WTC11 (cell line): ENCODE measurements at regions not wholly inside any gene's neighbourhood (a gene's known extent, or its start where the extent isn't known, plus 50 kb on each side); places are given as distances from the start of the nearest gene placed in this dataset.

ENCODE experiments used
- ATAC-seq: fragments of 200-7000 bp; cut with Tn5 transposase; 2 replicates; pipeline ENCODE4 v1.10.0; 2021; ENCODE audit warnings: mild to moderate bottlenecking, moderate library complexity
- CTCF ChIA-PET: fragments of 300-600 bp; sonication (Branson Sonifier 250); formaldehyde crosslinking; loops from one replicate; lab custom pipeline; 2021; ENCODE audit warnings: antibody characterized with exemption; lab: Charles Lee
- POLR2A ChIA-PET: fragments of 350-600 bp; sonication (Branson Sonifier 250); formaldehyde crosslinking; loops from one replicate; lab custom pipeline; 2021; ENCODE audit warnings: antibody characterized with exemption; lab: Charles Lee
- DNase-seq: peaks from one replicate; pipeline ENCODE4 v3.0.0; 2021; ENCODE audit warnings: low spot score
- H3K27ac Mint-ChIP-seq: 2 replicates; pipeline ENCODE4 v1.8.0; 2021; ENCODE audit warnings: mixed read lengths
- H3K27me3 Mint-ChIP-seq: 2 replicates; pipeline ENCODE4 v1.8.0; 2021; ENCODE audit warnings: low read depth, mild to moderate bottlenecking, moderate library complexity, mixed read lengths
- H3K36me3 Mint-ChIP-seq: 2 replicates; pipeline ENCODE4 v1.8.0; 2021; ENCODE audit warnings: mixed read lengths
- H3K4me1 Mint-ChIP-seq: 2 replicates; pipeline ENCODE4 v1.8.0; 2022; ENCODE audit warnings: mixed read lengths
- H3K4me3 Mint-ChIP-seq: 2 replicates; pipeline ENCODE4 v1.8.0; 2021; ENCODE audit warnings: mild to moderate bottlenecking, moderate library complexity, mixed read lengths
- H3K9me3 Mint-ChIP-seq: 2 replicates; pipeline ENCODE4 v1.8.0; 2021; ENCODE audit warnings: mixed read lengths
- ATF3 ChIP-seq: sonication (generic); formaldehyde crosslinking; conservative IDR thresholded peaks from 2 replicates; pipeline ENCODE4 v1.8.1; 2022; ENCODE audit warnings: mild to moderate bottlenecking, missing genetic modification reagents
- ATF6 ChIP-seq: sonication (generic); formaldehyde crosslinking; IDR thresholded peaks from 2 replicates; pipeline ENCODE4 v1.8.1; 2023; ENCODE audit warnings: mild to moderate bottlenecking, missing genetic modification reagents
- CDX4 ChIP-seq: fragments of 250-450 bp; sonication (Bioruptor Pico); IDR thresholded peaks from 2 replicates; pipeline ENCODE4 v1.9.0; 2021; ENCODE audit warnings: moderate library complexity, mild to moderate bottlenecking, inconsistent platforms, borderline replicate concordance
- ETV6 ChIP-seq: sonication (generic); formaldehyde crosslinking; IDR thresholded peaks from 2 replicates; pipeline ENCODE4 v1.8.1; 2022; ENCODE audit warnings: mild to moderate bottlenecking, missing genetic modification reagents
- FOXP1 ChIP-seq: sonication (generic); formaldehyde crosslinking; IDR thresholded peaks from 2 replicates; pipeline ENCODE4 v1.8.0; 2022; ENCODE audit warnings: missing genetic modification reagents, mild to moderate bottlenecking, moderate library complexity, borderline replicate concordance
- HMGA2 ChIP-seq: fragments of 250-450 bp; sonication (Bioruptor Pico); IDR thresholded peaks from 2 replicates; pipeline ENCODE4 v1.4.0; 2021; ENCODE audit warnings: mild to moderate bottlenecking, moderate library complexity
- IRF1 ChIP-seq: sonication (generic); formaldehyde crosslinking; IDR thresholded peaks from 2 replicates; pipeline ENCODE4 v1.8.0; 2023; ENCODE audit warnings: missing genetic modification reagents
- MAX ChIP-seq: sonication (generic); formaldehyde crosslinking; IDR thresholded peaks from 2 replicates; pipeline ENCODE4 v1.8.0; 2022; ENCODE audit warnings: mild to moderate bottlenecking, missing genetic modification reagents
- SOX15 ChIP-seq: fragments of 250-450 bp; sonication (Bioruptor Pico); IDR thresholded peaks from 2 replicates; pipeline ENCODE4 v1.9.0; 2021; ENCODE audit warnings: mild to moderate bottlenecking
- SP1 ChIP-seq: sonication (generic); formaldehyde crosslinking; conservative IDR thresholded peaks from 2 replicates; pipeline ENCODE4 v1.8.1; 2022; ENCODE audit warnings: missing genetic modification reagents
- TEAD1 ChIP-seq: sonication (generic); formaldehyde crosslinking; IDR thresholded peaks from 2 replicates; pipeline ENCODE4 v1.8.0; 2022; ENCODE audit warnings: mild to moderate bottlenecking, missing genetic modification reagents
- USF1 ChIP-seq: sonication (generic); formaldehyde crosslinking; IDR thresholded peaks from 2 replicates; pipeline ENCODE4 v1.8.0; 2022; ENCODE audit warnings: mild to moderate bottlenecking, missing genetic modification reagents
- ZNF219 ChIP-seq: sonication (generic); formaldehyde crosslinking; IDR thresholded peaks from 2 replicates; pipeline ENCODE4 v1.8.0; 2023; ENCODE audit warnings: missing genetic modification reagents, mild to moderate bottlenecking, borderline replicate concordance
- ZNF232 ChIP-seq: sonication (generic); formaldehyde crosslinking; IDR thresholded peaks from 2 replicates; pipeline ENCODE4 v1.8.0; 2022; ENCODE audit warnings: mild to moderate bottlenecking, missing genetic modification reagents
- ZNF396 ChIP-seq: fragments of 250-450 bp; sonication (Bioruptor Pico); IDR thresholded peaks from 2 replicates; pipeline ENCODE4 v1.8.0; 2021; ENCODE audit warnings: mild to moderate bottlenecking, moderate library complexity, borderline replicate concordance
- ZNF512 ChIP-seq: sonication (generic); formaldehyde crosslinking; IDR thresholded peaks from 2 replicates; pipeline ENCODE4 v1.8.1; 2022; ENCODE audit warnings: missing genetic modification reagents, borderline replicate concordance
- ZNF532 ChIP-seq: fragments of 250-450 bp; sonication (Bioruptor Pico); IDR thresholded peaks from 2 replicates; pipeline ENCODE4 v1.9.0; 2021; ENCODE audit warnings: mild to moderate bottlenecking, borderline replicate concordance
- ZSCAN18 ChIP-seq: fragments of 250-450 bp; sonication (Bioruptor Pico); IDR thresholded peaks from 2 replicates; pipeline ENCODE4 v2.1.2; 2022; ENCODE audit warnings: mild to moderate bottlenecking, moderate library complexity

GRCh38 chr14:105805701-105806100 lies 279.3 kb downstream of the TMEM121 start:
- CTCF ChIA-PET = no interaction called here
- Mint-ChIP-seq H3K4me3 (no peak overlapping the region), H3K27me3 (peaks cover 7% of the 10 kb centered on the region; the same call in 1 of the 2 replicates), H3K27ac (no peak overlapping the region), H3K9me3 (peaks cover 78% of the 10 kb centered on the region), H3K36me3 (peaks cover 61% of the 10 kb centered on the region), H3K4me1 (no peaks in the 10 kb centered on the region)
- no peak for DNase-seq
- no peak for TF ChIP-seq IRF1 (CRISPR knock-in tag)
- POLR2A ChIA-PET = no interaction called here
- no peak for ATAC-seq

- ChIA-PET POLR2A (no interaction called here), CTCF (no interaction called here)
- no peak for ATAC-seq
- Mint-ChIP-seq H3K36me3 (peaks cover 64% of the 10 kb centered on the region), H3K27me3 (peaks cover 6% of the 10 kb centered on the region; the same call in 1 of the 2 replicates), H3K9me3 (peaks cover 79% of the 10 kb centered on the region), H3K27ac (no peak overlapping the region), H3K4me1 (no peaks in the 10 kb centered on the region), H3K4me3 (no peak overlapping the region)
- DNase-seq = no peak
- no peak for TF ChIP-seq ZSCAN18 (CRISPR knock-in tag)
- TF ChIP-seq MAX (CRISPR knock-in tag) = no peak
- TF ChIP-seq ZNF219 = no peak
- TF ChIP-seq ATF6 (CRISPR knock-in tag) = no peak
- TF ChIP-seq ZNF232 (CRISPR knock-in tag) = no peak
- TF ChIP-seq ZNF396 (CRISPR knock-in tag) = no peak
- TF ChIP-seq FOXP1 = no peak
- TF ChIP-seq TEAD1 = no peak
- TF ChIP-seq ETV6 = no peak
- no peak for TF ChIP-seq USF1 (CRISPR knock-in tag)
- no peak for TF ChIP-seq ATF3 (CRISPR knock-in tag)
- no peak for TF ChIP-seq ZNF532 (CRISPR knock-in tag)
- TF ChIP-seq ZNF512 = no peak
- no peak for TF ChIP-seq SP1 (CRISPR knock-in tag)
- TF ChIP-seq SOX15 (CRISPR knock-in tag) = no peak
- no peak for TF ChIP-seq CDX4 (CRISPR knock-in tag)
- no peak for TF ChIP-seq IRF1 (CRISPR knock-in tag)
- TF ChIP-seq HMGA2 = no peak
Measured at GRCh38 chr14:105806568-105806967, 280.2 kb downstream of the TMEM121 start.
